Left lung (tissue), 4 donors: ENCODE measurements at regions not wholly inside any gene's neighbourhood (a gene's known extent, or its start where the extent isn't known, plus 50 kb on each side); places are given as distances from the start of the nearest gene placed in this dataset.
"Not testable (repeated sequence)": the region's sequence is repeated elsewhere in the genome, so short reads cannot be mapped to it uniquely, and the experiment has no call there.

Experiments used
- ATAC-seq: fragments of 200-7000 bp; cut with Tn5 transposase; one replicate; pipeline ENCODE4 v1.9.1; 2020; ENCODE audit warnings: moderate library complexity
- DNase-seq, 4 donors: peaks; one replicate each; pipeline ENCODE4 v3.0.0-alpha.2; 2013 to 2020
- H3K27ac ChIP-seq, 2 donors: fragments of 200-600 bp; sonication (generic) in 1 of 2; one replicate each; pipeline versions ENCODE4 v1.5.0 to v1.8.0; 2020 to 2021
- H3K27me3 ChIP-seq, 2 donors: fragments of 200-600 bp; sonication (generic) in 1 of 2; one replicate each; pipeline versions ENCODE4 v1.5.0 to v1.8.0; 2020 to 2021
- H3K36me3 ChIP-seq, 2 donors: fragments of 200-600 bp; sonication (generic) in 1 of 2; one replicate each; pipeline versions ENCODE4 v1.5.0 to v1.8.0; 2020 to 2021
- H3K4me1 ChIP-seq, 2 donors: fragments of 200-600 bp; one replicate each; pipeline ENCODE4 v1.8.0; 2021
- H3K4me3 ChIP-seq, 2 donors: fragments of 200-600 bp; sonication (generic) in 1 of 2; one replicate each; pipeline versions ENCODE4 v1.5.0 to v1.8.0; 2020 to 2021; ENCODE audit warnings: mild to moderate bottlenecking in 1 of 2
- H3K9me3 ChIP-seq, 2 donors: fragments of 200-600 bp; sonication (generic) in 1 of 2; one replicate each; pipeline versions ENCODE4 v1.5.0 to v1.8.0; 2020 to 2021
- CTCF ChIP-seq, 2 donors: fragments of 200-600 bp; sonication (generic) in 1 of 2; IDR thresholded peaks; one replicate each; pipeline versions ENCODE4 v1.5.0 to v1.8.0; 2021; ENCODE audit warnings: antibody characterized with exemption in 2 of 2
- intact Hi-C, 2 donors: fragments of 100-400 bp; cut with DNase I; formaldehyde crosslinking; loops; one replicate each; pipeline versions ENCODE4 v1.11.2 to v1.14.2; 2022
- donor health status: DM: no; HTN: yes; CAD: no.
- donor health status: DM: no; HTN: no; CAD: no.

DNA sequence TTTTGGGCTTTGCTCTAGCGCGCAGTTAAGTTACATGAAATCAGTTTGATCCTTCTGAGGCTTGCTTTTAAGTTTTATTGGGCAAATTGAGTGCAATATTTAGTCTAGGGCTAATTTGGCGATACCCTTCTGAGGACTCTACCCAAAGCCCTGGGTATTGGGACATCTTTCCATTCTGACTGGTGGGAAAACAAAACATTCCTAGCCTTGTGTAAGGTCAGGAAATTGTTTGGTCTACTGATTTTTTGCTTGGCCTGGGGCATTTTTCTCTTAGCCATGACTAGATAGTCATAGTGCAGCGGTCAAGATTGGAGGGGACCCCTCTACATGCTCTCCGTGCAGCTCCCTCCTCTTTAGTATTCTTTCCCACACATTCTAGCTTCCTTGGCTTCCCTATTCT lies 189.6 kb upstream of the PTGFR start:
- no peaks in the 10 kb centered on the region for H3K4me1 ChIP-seq
- H3K36me3 ChIP-seq = no peaks in the 10 kb centered on the region
- DNase-seq (no peak), ATAC-seq (no peak)
- peaks cover 0 to 4% of the 10 kb centered on the region in 2 donors for H3K9me3 ChIP-seq
- TF ChIP-seq CTCF (IDR thresholded peaks at IDR 0.05) = no peak
- H3K4me3 ChIP-seq = no peak overlapping the region
- H3K27ac ChIP-seq = no peak overlapping the region
- no peaks in the 10 kb centered on the region for H3K27me3 ChIP-seq
- intact Hi-C loops = no loop called here

GRCh38 chr1:78303620-78304019 lies 187.2 kb upstream of the PTGFR start:
- no peak overlapping the region for H3K4me3 ChIP-seq
- no peaks in the 10 kb centered on the region for H3K27me3 ChIP-seq
- H3K4me1 ChIP-seq = no peaks in the 10 kb centered on the region
- no peaks in the 10 kb centered on the region for H3K9me3 ChIP-seq
- ATAC-seq (peak; percentile 69), DNase-seq (peak in 1 of 4 donors; percentile 5)
- intact Hi-C loops = no loop called here
- peak overlapping the region in 1 of 2 donors; percentile 8 for H3K27ac ChIP-seq
- H3K36me3 ChIP-seq = no peaks in the 10 kb centered on the region
- no peak for TF ChIP-seq CTCF (IDR thresholded peaks at IDR 0.05)

- DNase-seq = no peak
- H3K27me3 ChIP-seq = no peaks in the 10 kb centered on the region
- intact Hi-C loops = no loop called here
Observed at GRCh38 chr1:78304341-78304740, 186.4 kb upstream of the PTGFR start.

GRCh38 chr1:78304761-78305160 lies 186.0 kb upstream of the PTGFR start:
- intact Hi-C loops = no loop called here
- Histone ChIP-seq H3K4me1 (no peaks in the 10 kb centered on the region), H3K27me3 (no peaks in the 10 kb centered on the region), H3K27ac (no peak overlapping the region), H3K9me3 (no peaks in the 10 kb centered on the region), H3K4me3 (no peak overlapping the region), H3K36me3 (no peaks in the 10 kb centered on the region)
- DNase-seq = no peak
- TF ChIP-seq CTCF (IDR thresholded peaks at IDR 0.05) = no peak
- ATAC-seq = no peak

More at GRCh38 chr1:78304341-78304740, 186.4 kb upstream of the PTGFR start:
- H3K36me3 ChIP-seq = no peaks in the 10 kb centered on the region
- TF ChIP-seq CTCF (IDR thresholded peaks at IDR 0.05) = no peak
- no peak overlapping the region for H3K4me3 ChIP-seq
- H3K4me1 ChIP-seq = no peaks in the 10 kb centered on the region
- no peak overlapping the region for H3K27ac ChIP-seq
- no peak for ATAC-seq
- no peaks in the 10 kb centered on the region for H3K9me3 ChIP-seq

- peak in 1 of 4 donors; percentile 50 for DNase-seq
- H3K9me3 ChIP-seq, H3K27me3 ChIP-seq, H3K27ac ChIP-seq, ATAC-seq, H3K36me3 ChIP-seq, intact Hi-C loops, H3K4me1 ChIP-seq, H3K4me3 ChIP-seq: not testable (repeated sequence)
Observed at GRCh38 chr1:78310261-78310660, 180.5 kb upstream of the PTGFR start.

DNA sequence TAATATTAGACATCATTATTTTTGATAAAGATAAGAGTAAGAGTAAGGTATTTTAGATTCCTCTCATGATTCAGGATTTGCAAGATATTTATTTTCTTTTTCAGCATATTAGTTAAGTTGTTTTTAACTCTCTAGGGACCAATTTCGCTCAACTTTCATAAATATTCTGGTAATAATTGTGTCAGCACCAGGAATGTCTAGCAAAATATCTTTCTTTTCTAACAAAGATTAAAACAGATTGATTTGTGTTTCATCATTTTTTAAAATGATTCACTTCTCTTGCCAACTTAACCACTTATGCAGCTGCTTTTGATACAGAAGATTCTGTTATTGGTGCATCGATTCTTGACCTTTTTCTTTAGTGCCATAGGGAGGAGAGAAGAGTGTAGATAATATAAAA lies 172.8 kb upstream of the PTGFR start:
- no peak for ATAC-seq
- no peak overlapping the region for H3K27ac ChIP-seq
- no peak for TF ChIP-seq CTCF (IDR thresholded peaks at IDR 0.05)
- no peaks in the 10 kb centered on the region for H3K4me1 ChIP-seq
- H3K9me3 ChIP-seq = no peaks in the 10 kb centered on the region
- no peak overlapping the region for H3K4me3 ChIP-seq
- H3K27me3 ChIP-seq = no peaks in the 10 kb centered on the region
- no peaks in the 10 kb centered on the region for H3K36me3 ChIP-seq
- no peak for DNase-seq
- intact Hi-C loops = no loop called here
